ENCODE measurements at regions not wholly inside any gene's neighbourhood (a gene's known extent, or its start where the extent isn't known, plus 50 kb on each side); places are given as distances from the start of the nearest gene placed in this dataset.

- intact Hi-C loops (cut with micrococcal nuclease): loop anchor here in 1 of 2 donors (5.0 kb wide), 1 partner anchor 423 kb away; the partner anchor contains the start of gene ATP9B
- peaks cover 35 to 38% of the 10 kb centered on the region in 2 donors for H3K4me1 ChIP-seq (ENCODE audit: control insufficient read depth in 1 of 2, insufficient read depth in 2 of 2, low read length in 2 of 2)
- peak overlapping the region in 3 of 7 donors; percentile 20 to 71 (median 52) for H3K27ac Mint-ChIP-seq
- H3K9ac ChIP-seq (ENCODE audit: insufficient read depth, low read length, poor library complexity, severe bottlenecking): no peak overlapping the region
- no peaks in the 10 kb centered on the region for H3K36me3 Mint-ChIP-seq
- H3K4me3 ChIP-seq (replicated peaks in 1 of 3; ENCODE audit: low read depth in 2 of 3, low read length in 3 of 3): no peak overlapping the region
- no peaks in the 10 kb centered on the region for H4K20me1 ChIP-seq (ENCODE audit: insufficient read depth, low read length)
- WGBS (ENCODE audit: insufficient coverage): 87% methylated on average over 12 of the region's 14 CpGs
- peaks cover 5 to 20% of the 10 kb centered on the region in 2 donors for H3K9me3 ChIP-seq (replicated peaks in 1 of 2; ENCODE audit: control insufficient read depth in 1 of 2, insufficient read depth in 1 of 2, low read length in 2 of 2)
- TF ChIP-seq CTCF (IDR thresholded peaks at IDR 0.05): no peak
- H3K4me3 Mint-ChIP-seq: no peak overlapping the region
- H3K9me3 Mint-ChIP-seq: peaks cover 5 to 27% (median 19%) of the 10 kb centered on the region in 7 donors
- no peaks in the 10 kb centered on the region for H3K79me2 ChIP-seq (ENCODE audit: insufficient read depth, low read length)
- no peak overlapping the region for H3K27ac ChIP-seq (ENCODE audit: low read depth in 1 of 2, low read length in 2 of 2)
- no peaks in the 10 kb centered on the region for H3K36me3 ChIP-seq (replicated peaks in 1 of 2; ENCODE audit: control insufficient read depth in 1 of 2, insufficient read depth in 2 of 2, low read length in 2 of 2)
- DNase-seq: no peak
- peaks cover 0 to 17% of the 10 kb centered on the region in 2 donors for H3K27me3 ChIP-seq (ENCODE audit: control insufficient read depth in 2 of 2, insufficient read depth in 2 of 2, low read length in 2 of 2)
- peaks cover 37% of the 10 kb centered on the region for H3K4me1 Mint-ChIP-seq
- peaks cover 12 to 21% (median 14%) of the 10 kb centered on the region in 3 donors for H3K27me3 Mint-ChIP-seq (ENCODE audit: low read depth in 3 of 3)
- no peak overlapping the region for H3K4me2 ChIP-seq (replicated peaks; ENCODE audit: extremely low read depth, low read length, poor library complexity, severe bottlenecking)
- H2AFZ ChIP-seq (ENCODE audit: insufficient read depth, low read depth, low read length, poor library complexity, severe bottlenecking): no peak overlapping the region
These were observed 335.6 kb upstream of the SALL3 start for GRCh38 chr18:78643981-78644380.

GRCh38 chr18:78645216-78645615, 334.4 kb upstream of the SALL3 start:
- no peak overlapping the region for H3K9ac ChIP-seq (ENCODE audit: insufficient read depth, low read length, poor library complexity, severe bottlenecking)
- H3K9me3 ChIP-seq (replicated peaks in 1 of 2; ENCODE audit: control insufficient read depth in 1 of 2, insufficient read depth in 1 of 2, low read length in 2 of 2): peaks cover 5 to 20% of the 10 kb centered on the region in 2 donors
- peaks cover 35 to 37% of the 10 kb centered on the region in 2 donors for H3K4me1 ChIP-seq (ENCODE audit: control insufficient read depth in 1 of 2, insufficient read depth in 2 of 2, low read length in 2 of 2)
- Mint-ChIP-seq H3K27ac (peak overlapping the region in 1 of 7 donors; percentile 68), H3K4me3 (no peak overlapping the region), H3K27me3 (ENCODE audit: low read depth in 3 of 3) (peaks cover 7 to 17% (median 8%) of the 10 kb centered on the region in 3 donors), H3K36me3 (no peaks in the 10 kb centered on the region), H3K9me3 (peaks cover 5 to 37% (median 19%) of the 10 kb centered on the region in 7 donors), H3K4me1 (peaks cover 34% of the 10 kb centered on the region)
- H3K4me2 ChIP-seq (replicated peaks; ENCODE audit: extremely low read depth, low read length, poor library complexity, severe bottlenecking): no peak overlapping the region
- DNase-seq: no peak
- TF ChIP-seq CTCF (IDR thresholded peaks at IDR 0.05): no peak
- no peak overlapping the region for H3K4me3 ChIP-seq (replicated peaks in 1 of 3; ENCODE audit: low read depth in 2 of 3, low read length in 3 of 3)
- H3K27me3 ChIP-seq (ENCODE audit: control insufficient read depth in 2 of 2, insufficient read depth in 2 of 2, low read length in 2 of 2): peaks cover 0 to 7% of the 10 kb centered on the region in 2 donors
- H4K20me1 ChIP-seq (ENCODE audit: insufficient read depth, low read length): no peaks in the 10 kb centered on the region
- no peaks in the 10 kb centered on the region for H3K36me3 ChIP-seq (replicated peaks in 1 of 2; ENCODE audit: control insufficient read depth in 1 of 2, insufficient read depth in 2 of 2, low read length in 2 of 2)
- H3K27ac ChIP-seq (ENCODE audit: low read depth in 1 of 2, low read length in 2 of 2): no peak overlapping the region
- intact Hi-C loops (cut with micrococcal nuclease): no loop called here
- H2AFZ ChIP-seq (ENCODE audit: insufficient read depth, low read depth, low read length, poor library complexity, severe bottlenecking): no peak overlapping the region
- 91% methylated on average over 20 of the region's 20 CpGs for WGBS (ENCODE audit: insufficient coverage)
- H3K79me2 ChIP-seq (ENCODE audit: insufficient read depth, low read length): no peaks in the 10 kb centered on the region
